ENCODE measurements at regions not wholly inside any gene's neighbourhood (a gene's known extent, or its start where the extent isn't known, plus 50 kb on each side); places are given as distances from the start of the nearest gene placed in this dataset.

GRCh38 chr14:48963231-48963790 lies 622.9 kb downstream of the RPS29 start:
- no peaks in the 10 kb centered on the region for H3K27me3 Mint-ChIP-seq
- no peaks in the 10 kb centered on the region for H3K4me1 Mint-ChIP-seq (ENCODE audit: low read depth)
- H3K9me3 Mint-ChIP-seq = no peaks in the 10 kb centered on the region
- H3K27ac Mint-ChIP-seq = no peak overlapping the region
- H3K36me3 Mint-ChIP-seq (ENCODE audit: low read depth) = no peaks in the 10 kb centered on the region
- H3K4me3 Mint-ChIP-seq = no peak overlapping the region
- DNase-seq = no peak

GRCh38 chr14:48957486-48957885 lies 628.7 kb downstream of the RPS29 start:
- Mint-ChIP-seq H3K36me3 (ENCODE audit: low read depth) (no peaks in the 10 kb centered on the region), H3K27ac (no peak overlapping the region), H3K27me3 (no peaks in the 10 kb centered on the region), H3K4me3 (no peak overlapping the region), H3K4me1 (ENCODE audit: low read depth) (no peaks in the 10 kb centered on the region), H3K9me3 (no peaks in the 10 kb centered on the region)
- no peak for DNase-seq

GRCh38 chr14:48955857-48956256 lies 630.3 kb downstream of the RPS29 start:
- no peak overlapping the region for H3K4me3 Mint-ChIP-seq
- no peak overlapping the region for H3K27ac Mint-ChIP-seq
- no peaks in the 10 kb centered on the region for H3K9me3 Mint-ChIP-seq
- H3K27me3 Mint-ChIP-seq = no peaks in the 10 kb centered on the region
- H3K36me3 Mint-ChIP-seq (ENCODE audit: low read depth) = no peaks in the 10 kb centered on the region
- no peaks in the 10 kb centered on the region for H3K4me1 Mint-ChIP-seq (ENCODE audit: low read depth)
- DNase-seq = no peak

GRCh38 chr14:48954446-48954845 lies 631.7 kb downstream of the RPS29 start:
- DNase-seq = no peak
- no peaks in the 10 kb centered on the region for H3K4me1 Mint-ChIP-seq (ENCODE audit: low read depth)
- no peak overlapping the region for H3K27ac Mint-ChIP-seq
- no peaks in the 10 kb centered on the region for H3K27me3 Mint-ChIP-seq
- H3K9me3 Mint-ChIP-seq = no peaks in the 10 kb centered on the region
- H3K4me3 Mint-ChIP-seq = no peak overlapping the region
- H3K36me3 Mint-ChIP-seq (ENCODE audit: low read depth) = no peaks in the 10 kb centered on the region

- Mint-ChIP-seq H3K9me3 (no peaks in the 10 kb centered on the region), H3K36me3 (ENCODE audit: low read depth) (no peaks in the 10 kb centered on the region), H3K27ac (no peak overlapping the region), H3K4me3 (no peak overlapping the region), H3K27me3 (no peaks in the 10 kb centered on the region), H3K4me1 (ENCODE audit: low read depth) (no peaks in the 10 kb centered on the region)
- DNase-seq = no peak
Measured at GRCh38 chr14:48944809-48945208, 641.4 kb downstream of the RPS29 start.

GRCh38 chr14:48943913-48944312 lies 642.3 kb downstream of the RPS29 start:
- Mint-ChIP-seq H3K27me3 (no peaks in the 10 kb centered on the region), H3K36me3 (ENCODE audit: low read depth) (no peaks in the 10 kb centered on the region), H3K27ac (no peak overlapping the region), H3K4me3 (no peak overlapping the region), H3K9me3 (no peaks in the 10 kb centered on the region), H3K4me1 (ENCODE audit: low read depth) (no peaks in the 10 kb centered on the region)
- DNase-seq = no peak

GRCh38 chr14:48937541-48938195 lies 648.5 kb downstream of the RPS29 start:
- no peak overlapping the region for H3K4me3 Mint-ChIP-seq
- H3K27ac Mint-ChIP-seq = no peak overlapping the region
- peaks cover 7% of the 10 kb centered on the region for H3K9me3 Mint-ChIP-seq
- no peaks in the 10 kb centered on the region for H3K27me3 Mint-ChIP-seq
- DNase-seq = no peak
- H3K36me3 Mint-ChIP-seq (ENCODE audit: low read depth) = no peaks in the 10 kb centered on the region
- no peaks in the 10 kb centered on the region for H3K4me1 Mint-ChIP-seq (ENCODE audit: low read depth)

- no peak for DNase-seq
- H3K36me3 Mint-ChIP-seq (ENCODE audit: low read depth) = no peaks in the 10 kb centered on the region
- no peak overlapping the region for H3K27ac Mint-ChIP-seq
- H3K4me3 Mint-ChIP-seq = no peak overlapping the region
- peaks cover 7% of the 10 kb centered on the region for H3K9me3 Mint-ChIP-seq
- no peaks in the 10 kb centered on the region for H3K4me1 Mint-ChIP-seq (ENCODE audit: low read depth)
- no peaks in the 10 kb centered on the region for H3K27me3 Mint-ChIP-seq
Measured at GRCh38 chr14:48936849-48937248, 649.3 kb downstream of the RPS29 start.

GRCh38 chr14:48936362-48936761 lies 649.8 kb downstream of the RPS29 start:
- no peaks in the 10 kb centered on the region for H3K4me1 Mint-ChIP-seq (ENCODE audit: low read depth)
- peaks cover 7% of the 10 kb centered on the region for H3K9me3 Mint-ChIP-seq
- H3K27ac Mint-ChIP-seq = no peak overlapping the region
- DNase-seq = no peak
- no peaks in the 10 kb centered on the region for H3K27me3 Mint-ChIP-seq
- no peaks in the 10 kb centered on the region for H3K36me3 Mint-ChIP-seq (ENCODE audit: low read depth)
- H3K4me3 Mint-ChIP-seq = no peak overlapping the region

- Mint-ChIP-seq H3K27ac (no peak overlapping the region), H3K9me3 (no peaks in the 10 kb centered on the region), H3K4me1 (ENCODE audit: low read depth) (no peaks in the 10 kb centered on the region), H3K27me3 (no peaks in the 10 kb centered on the region), H3K4me3 (no peak overlapping the region), H3K36me3 (ENCODE audit: low read depth) (no peaks in the 10 kb centered on the region)
- no peak for DNase-seq
Measured at GRCh38 chr14:48925184-48925583, 661.0 kb downstream of the RPS29 start.

- DNase-seq = no peak
- Mint-ChIP-seq H3K27me3 (no peaks in the 10 kb centered on the region), H3K27ac (no peak overlapping the region), H3K9me3 (no peaks in the 10 kb centered on the region), H3K36me3 (ENCODE audit: low read depth) (no peaks in the 10 kb centered on the region), H3K4me3 (no peak overlapping the region), H3K4me1 (ENCODE audit: low read depth) (no peaks in the 10 kb centered on the region)
Measured at GRCh38 chr14:48914921-48915320, 671.3 kb downstream of the RPS29 start.

GRCh38 chr14:48914382-48914781 lies 671.8 kb downstream of the RPS29 start:
- Mint-ChIP-seq H3K4me3 (no peak overlapping the region), H3K9me3 (no peaks in the 10 kb centered on the region), H3K36me3 (ENCODE audit: low read depth) (no peaks in the 10 kb centered on the region), H3K4me1 (ENCODE audit: low read depth) (no peaks in the 10 kb centered on the region), H3K27me3 (no peaks in the 10 kb centered on the region), H3K27ac (no peak overlapping the region)
- no peak for DNase-seq

GRCh38 chr14:48900565-48900964 lies 685.6 kb downstream of the RPS29 start:
- Mint-ChIP-seq H3K9me3 (no peaks in the 10 kb centered on the region), H3K27ac (no peak overlapping the region), H3K4me1 (ENCODE audit: low read depth) (no peaks in the 10 kb centered on the region), H3K27me3 (no peaks in the 10 kb centered on the region), H3K4me3 (no peak overlapping the region), H3K36me3 (ENCODE audit: low read depth) (no peaks in the 10 kb centered on the region)
- no peak for DNase-seq

GRCh38 chr14:48890333-48890732 lies 695.8 kb downstream of the RPS29 start:
- Mint-ChIP-seq H3K36me3 (ENCODE audit: low read depth) (no peaks in the 10 kb centered on the region), H3K4me3 (no peak overlapping the region), H3K4me1 (ENCODE audit: low read depth) (no peaks in the 10 kb centered on the region), H3K27me3 (no peaks in the 10 kb centered on the region), H3K27ac (no peak overlapping the region), H3K9me3 (no peaks in the 10 kb centered on the region)
- DNase-seq = no peak

- Mint-ChIP-seq H3K4me3 (no peak overlapping the region), H3K27ac (no peak overlapping the region), H3K27me3 (no peaks in the 10 kb centered on the region), H3K9me3 (no peaks in the 10 kb centered on the region), H3K4me1 (ENCODE audit: low read depth) (no peaks in the 10 kb centered on the region), H3K36me3 (ENCODE audit: low read depth) (no peaks in the 10 kb centered on the region)
- DNase-seq = no peak
Measured at GRCh38 chr14:48876806-48877340, 709.3 kb downstream of the RPS29 start.
